GM12878 (cell line): ENCODE measurements at regions not wholly inside any gene's neighbourhood (a gene's known extent, or its start where the extent isn't known, plus 50 kb on each side); places are given as distances from the start of the nearest gene placed in this dataset.

Experiments
- ATAC-seq: fragments of 200-7000 bp; cut with Tn5 transposase; 3 replicates; pipeline ENCODE4 v1.9.1; 2020; ENCODE audit warnings: mild to moderate bottlenecking, moderate library complexity
- BruUV-seq: library from RNA; stranded (reverse); fragments of 400-500 nt; replicated peaks from 2 replicates; lab custom pipeline; 2021; lab: Mats Ljungman, UMichigan
- CTCF ChIA-PET: fragments of 300-600 bp; sonication (Branson Sonifier 250); formaldehyde crosslinking; extraction: SDS; loops from one replicate; lab custom pipeline; 2021; ENCODE audit warnings: inconsistent platforms; lab: Yijun Ruan, JAX
- POLR2A ChIA-PET: fragments of 350-600 bp; formaldehyde crosslinking; extraction: SDS; loops from one replicate; lab custom pipeline; 2021; ENCODE audit warnings: inconsistent platforms; lab: Charles Lee
- RAD21 ChIA-PET: fragments of 300-600 bp; sonication (Branson Sonifier 250); formaldehyde crosslinking; loops from one replicate; lab custom pipeline; 2023; ENCODE audit warnings: antibody characterized with exemption; ENCODE audit not compliant: unreplicated experiment; lab: Charles Lee
- SMC1A ChIA-PET: fragments of 300-600 bp; sonication (Branson Sonifier 250); formaldehyde crosslinking; loops from one replicate; lab custom pipeline; 2023; ENCODE audit not compliant: unreplicated experiment, uncharacterized antibody; lab: Charles Lee
- DNase-seq: peaks from one replicate; pipeline ENCODE4 v3.0.0-alpha.2; 2011; ENCODE audit warnings: low read depth, low spot score
- FAIRE-seq: peaks from 3 replicates; lab custom pipeline; 2011; peaks lifted over from hg19 to GRCh38; lab: Jason Lieb, UNC
- H2AFZ ChIP-seq: 2 replicates; pipeline ENCODE4 v1.6.0; 2011; ENCODE audit warnings: low read depth, low read length, control low read depth; ENCODE audit not compliant: control insufficient read depth
- H3K27ac ChIP-seq: 2 replicates; pipeline ENCODE4 v1.5.1; 2011; ENCODE audit warnings: control low read depth; ENCODE audit not compliant: control insufficient read depth, insufficient read depth
- H3K27me3 ChIP-seq, 2 experiments: replicated peaks in 1 of 2; 2 replicates each; pipeline versions ENCODE4 v1.6.0 to v1.6.1; 2011; ENCODE audit warnings: low read length in 1 of 2; ENCODE audit not compliant: control insufficient read depth in 2 of 2, insufficient read depth in 2 of 2
- H3K36me3 ChIP-seq, 2 experiments: 2 replicates each; pipeline ENCODE4 v1.5.1; 2011; ENCODE audit warnings: low read length in 1 of 2; ENCODE audit not compliant: control insufficient read depth in 2 of 2, insufficient read depth in 2 of 2
- H3K4me1 ChIP-seq: 2 replicates; pipeline ENCODE4 v1.6.1; 2011; ENCODE audit warnings: mild to moderate bottlenecking, low read length, moderate library complexity, mixed read lengths; ENCODE audit not compliant: control insufficient read depth, insufficient read depth
- H3K4me2 ChIP-seq: 2 replicates; pipeline ENCODE4 v1.6.0; 2011; ENCODE audit warnings: control low read depth; ENCODE audit not compliant: control insufficient read depth, insufficient read depth
- H3K4me3 ChIP-seq: fragments of 200-600 bp; sonication (generic); 2 replicates; pipeline ENCODE4 v1.5.1; 2016
- H3K79me2 ChIP-seq: 2 replicates; pipeline ENCODE4 v1.6.0; 2011; ENCODE audit warnings: low read length; ENCODE audit not compliant: control insufficient read depth, insufficient read depth
- H3K9ac ChIP-seq: 2 replicates; pipeline ENCODE4 v1.8.0; 2011; ENCODE audit warnings: low read length, control low read depth, mixed read lengths; ENCODE audit not compliant: control insufficient read depth, insufficient read depth
- H3K9me3 ChIP-seq: replicated peaks from 3 replicates; pipeline ENCODE4 v1.5.1; 2011; ENCODE audit warnings: mild to moderate bottlenecking, low read length; ENCODE audit not compliant: control insufficient read depth, insufficient read depth
- H4K20me1 ChIP-seq: 2 replicates; pipeline ENCODE4 v1.6.0; 2011; ENCODE audit not compliant: control insufficient read depth, insufficient read depth
- BMI1 ChIP-seq: fragments of 450-650 bp; IDR thresholded peaks from 2 replicates; pipeline ENCODE4 v1.6.1; 2016; ENCODE audit warnings: mild to moderate bottlenecking, moderate library complexity, borderline replicate concordance
- CBFB ChIP-seq: IDR thresholded peaks from 2 replicates; pipeline ENCODE4 v1.6.1; 2016; ENCODE audit warnings: antibody characterized with exemption, low read depth
- MYB ChIP-seq: fragments of 150-350 bp; IDR thresholded peaks from 2 replicates; pipeline ENCODE4 v1.6.1; 2014; ENCODE audit warnings: mild to moderate bottlenecking, low read depth, low read length, borderline replicate concordance
- NRF1 ChIP-seq: conservative IDR thresholded peaks from 2 replicates; pipeline ENCODE4 v1.6.1; 2011; ENCODE audit warnings: mild to moderate bottlenecking, low read depth, low read length, improper control_type of control experiment
- PAX5 ChIP-seq: IDR thresholded peaks from 2 replicates; pipeline ENCODE4 v1.6.1; 2011; ENCODE audit warnings: low read depth, low read length, borderline replicate concordance
- SREBF2 ChIP-seq: IDR thresholded peaks from 2 replicates; pipeline ENCODE4 v1.6.1; 2012; ENCODE audit warnings: mild to moderate bottlenecking, low read length
- STAT3 ChIP-seq: IDR thresholded peaks from 2 replicates; pipeline ENCODE4 v1.6.1; 2011; ENCODE audit warnings: low read depth, low read length, improper control_type of control experiment
- ZNF274 ChIP-seq: IDR thresholded peaks from one replicate; pipeline ENCODE4 v1.8.0; 2011; ENCODE audit not compliant: insufficient read length, insufficient read depth
- ZNF622 ChIP-seq: fragments of 450-650 bp; IDR thresholded peaks from 2 replicates; pipeline ENCODE4 v1.6.1; 2017; ENCODE audit warnings: mild to moderate bottlenecking, inconsistent platforms
- WGBS: methylation state at CpG from one replicate; pipeline ENCODE4 v1.1.6; 2016; ENCODE audit warnings: low lambda C conversion rate; ENCODE audit not compliant: insufficient replicate concordance, insufficient coverage; ENCODE audit errors: missing lambda C conversion rate; 5-methylcytosine and 5-hydroxymethylcytosine counted together
- in situ Hi-C: fragments of 300-500 bp; cut with MboI; formaldehyde crosslinking; loops from 9 replicates; pipeline ENCODE4 v1.14.3; 2018; ENCODE audit warnings: mixed read lengths
- intact Hi-C: fragments of 100-400 bp; cut with micrococcal nuclease; formaldehyde crosslinking; loops from one replicate; pipeline ENCODE4 v1.14.2; 2022; ENCODE audit not compliant: unreplicated experiment
- TF ChIP-seq, protein P1 (sequence below): fragments of 450-650 bp; formaldehyde crosslinking; IDR thresholded peaks from 2 replicates; pipeline ENCODE4 v1.4.0; 2022; ENCODE audit warnings: mild to moderate bottlenecking, moderate library complexity
- TF ChIP-seq, protein P2 (sequence below): fragments of 450-650 bp; IDR thresholded peaks from 2 replicates; pipeline ENCODE4 v1.6.1; 2018; ENCODE audit warnings: borderline replicate concordance, mild to moderate bottlenecking; ENCODE audit not compliant: partially characterized antibody
- TF ChIP-seq, protein P3 (sequence below): IDR thresholded peaks from 2 replicates; pipeline ENCODE4 v1.6.1; 2012; ENCODE audit warnings: low read depth, low read length, improper control_type of control experiment

DNA sequence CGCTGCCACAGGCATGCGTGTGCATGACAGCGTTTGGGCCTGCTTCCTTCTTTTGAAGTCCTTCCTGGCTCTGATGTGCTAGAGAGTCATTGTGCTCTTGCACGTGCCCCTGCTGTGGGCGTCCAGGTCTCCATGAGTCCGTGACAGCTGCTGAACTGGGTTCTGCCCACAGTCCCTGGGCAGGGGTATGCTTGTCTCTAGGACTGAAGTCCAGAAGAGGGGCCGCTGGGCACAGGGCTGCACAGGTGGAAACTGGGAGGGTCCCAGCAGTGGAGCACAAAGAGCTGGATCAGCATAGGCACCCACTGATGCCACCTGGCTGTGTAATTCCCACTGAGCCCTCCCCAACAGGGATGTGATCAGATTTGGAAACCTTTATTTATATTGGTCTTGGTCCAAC lies 169.4 kb downstream of the IRX2 start (continued):
- TF ChIP-seq, protein P1, sequence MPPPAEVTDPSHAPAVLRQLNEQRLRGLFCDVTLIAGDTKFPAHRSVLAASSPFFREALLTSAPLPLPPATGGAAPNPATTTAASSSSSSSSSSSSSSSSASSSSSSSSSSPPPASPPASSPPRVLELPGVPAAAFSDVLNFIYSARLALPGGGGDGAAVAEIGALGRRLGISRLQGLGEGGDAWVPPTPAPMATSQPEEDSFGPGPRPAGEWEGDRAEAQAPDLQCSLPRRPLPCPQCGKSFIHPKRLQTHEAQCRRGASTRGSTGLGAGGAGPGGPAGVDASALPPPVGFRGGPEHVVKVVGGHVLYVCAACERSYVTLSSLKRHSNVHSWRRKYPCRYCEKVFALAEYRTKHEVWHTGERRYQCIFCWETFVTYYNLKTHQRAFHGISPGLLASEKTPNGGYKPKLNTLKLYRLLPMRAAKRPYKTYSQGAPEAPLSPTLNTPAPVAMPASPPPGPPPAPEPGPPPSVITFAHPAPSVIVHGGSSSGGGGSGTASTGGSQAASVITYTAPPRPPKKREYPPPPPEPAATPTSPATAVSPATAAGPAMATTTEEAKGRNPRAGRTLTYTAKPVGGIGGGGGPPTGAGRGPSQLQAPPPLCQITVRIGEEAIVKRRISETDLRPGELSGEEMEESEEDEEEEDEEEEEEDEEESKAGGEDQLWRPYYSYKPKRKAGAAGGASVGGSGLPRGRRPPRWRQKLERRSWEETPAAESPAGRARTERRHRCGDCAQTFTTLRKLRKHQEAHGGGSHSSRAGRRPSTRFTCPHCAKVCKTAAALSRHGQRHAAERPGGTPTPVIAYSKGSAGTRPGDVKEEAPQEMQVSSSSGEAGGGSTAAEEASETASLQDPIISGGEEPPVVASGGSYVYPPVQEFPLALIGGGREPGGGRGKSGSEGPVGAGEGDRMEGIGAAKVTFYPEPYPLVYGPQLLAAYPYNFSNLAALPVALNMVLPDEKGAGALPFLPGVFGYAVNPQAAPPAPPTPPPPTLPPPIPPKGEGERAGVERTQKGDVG (CRISPR knock-in tag) = no peak
- TF ChIP-seq, protein P2, sequence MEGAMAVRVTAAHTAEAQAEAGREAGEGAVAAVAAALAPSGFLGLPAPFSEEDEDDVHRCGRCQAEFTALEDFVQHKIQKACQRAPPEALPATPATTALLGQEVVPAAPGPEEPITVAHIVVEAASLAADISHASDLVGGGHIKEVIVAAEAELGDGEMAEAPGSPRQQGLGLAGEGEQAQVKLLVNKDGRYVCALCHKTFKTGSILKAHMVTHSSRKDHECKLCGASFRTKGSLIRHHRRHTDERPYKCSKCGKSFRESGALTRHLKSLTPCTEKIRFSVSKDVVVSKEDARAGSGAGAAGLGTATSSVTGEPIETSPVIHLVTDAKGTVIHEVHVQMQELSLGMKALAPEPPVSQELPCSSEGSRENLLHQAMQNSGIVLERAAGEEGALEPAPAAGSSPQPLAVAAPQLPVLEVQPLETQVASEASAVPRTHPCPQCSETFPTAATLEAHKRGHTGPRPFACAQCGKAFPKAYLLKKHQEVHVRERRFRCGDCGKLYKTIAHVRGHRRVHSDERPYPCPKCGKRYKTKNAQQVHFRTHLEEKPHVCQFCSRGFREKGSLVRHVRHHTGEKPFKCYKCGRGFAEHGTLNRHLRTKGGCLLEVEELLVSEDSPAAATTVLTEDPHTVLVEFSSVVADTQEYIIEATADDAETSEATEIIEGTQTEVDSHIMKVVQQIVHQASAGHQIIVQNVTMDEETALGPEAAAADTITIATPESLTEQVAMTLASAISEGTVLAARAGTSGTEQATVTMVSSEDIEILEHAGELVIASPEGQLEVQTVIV = no peak
- TF ChIP-seq BMI1 = no peak
- TF ChIP-seq MYB = no peak
- no peak for TF ChIP-seq ZNF274
- TF ChIP-seq ZNF622 = no peak
- TF ChIP-seq, all 136 proteins: peak for 0

DNA sequence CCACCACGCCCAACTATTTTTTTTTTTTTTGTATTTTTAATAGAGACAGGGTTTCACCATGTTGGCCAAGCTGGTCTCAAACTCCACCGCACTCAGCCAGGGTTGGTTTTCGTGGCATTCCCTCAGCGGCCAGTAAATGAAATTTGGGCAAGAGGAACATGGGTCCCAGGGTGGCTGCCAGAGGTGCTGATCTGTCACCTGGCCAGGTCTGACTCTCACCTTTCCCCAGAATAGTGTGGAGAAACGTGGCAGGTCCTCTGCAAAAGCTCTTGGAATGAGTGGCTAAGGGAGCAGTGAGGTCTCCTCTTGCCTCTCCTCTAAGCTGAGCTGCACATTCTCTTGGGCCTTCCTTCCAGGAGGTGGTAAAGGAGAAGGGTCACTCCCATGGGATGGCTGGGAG lies 170.1 kb downstream of the IRX2 start:
- no peak for DNase-seq
- H3K36me3 ChIP-seq = no peaks in the 10 kb centered on the region
- no peak for TF ChIP-seq STAT3
- no peak for TF ChIP-seq NRF1
- TF ChIP-seq, protein P3, sequence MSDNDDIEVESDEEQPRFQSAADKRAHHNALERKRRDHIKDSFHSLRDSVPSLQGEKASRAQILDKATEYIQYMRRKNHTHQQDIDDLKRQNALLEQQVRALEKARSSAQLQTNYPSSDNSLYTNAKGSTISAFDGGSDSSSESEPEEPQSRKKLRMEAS = no peak
- TF ChIP-seq SREBF2 = no peak
- TF ChIP-seq PAX5 = no peak
- TF ChIP-seq CBFB = no peak
- TF ChIP-seq, all 136 proteins: peak for 0
- Histone ChIP-seq H3K27ac (no peak overlapping the region), H3K4me1 (no peaks in the 10 kb centered on the region), H4K20me1 (no peaks in the 10 kb centered on the region), H3K27me3 (no peaks in the 10 kb centered on the region), H3K9me3 (no peaks in the 10 kb centered on the region; the same call in 2 of the 3 replicates), H2AFZ (no peak overlapping the region), H3K9ac (no peak overlapping the region), H3K4me3 (no peak overlapping the region), H3K4me2 (no peak overlapping the region), H3K79me2 (no peaks in the 10 kb centered on the region)
- ATAC-seq (no peak), FAIRE-seq (no peak)
- ChIA-PET SMC1A (no interaction called here), RAD21 (no interaction called here), POLR2A (no interaction called here), CTCF (no interaction called here)
- 26% methylated on average over 5 of the region's 5 CpGs for WGBS
- intact Hi-C loops = no loop called here
- in situ Hi-C loops = no loop called here
- BruUV-seq = no TSS peak
